ENCODE measurements at regions not wholly inside any gene's neighbourhood (a gene's known extent, or its start where the extent isn't known, plus 50 kb on each side); places are given as distances from the start of the nearest gene placed in this dataset.

- no peak for TF ChIP-seq CTCF (IDR thresholded peaks at IDR 0.05)
- no peak for TF ChIP-seq POLR2AphosphoS5 (IDR thresholded peaks at IDR 0.05)
Observed at GRCh38 chr12:75699728-75700496, 188.5 kb upstream of the KRR1 start.

All from prostate gland (tissue), 2 donors.